ENCODE measurements at regions not wholly inside any gene's neighbourhood (a gene's known extent, or its start where the extent isn't known, plus 50 kb on each side); places are given as distances from the start of the nearest gene placed in this dataset.

DNA sequence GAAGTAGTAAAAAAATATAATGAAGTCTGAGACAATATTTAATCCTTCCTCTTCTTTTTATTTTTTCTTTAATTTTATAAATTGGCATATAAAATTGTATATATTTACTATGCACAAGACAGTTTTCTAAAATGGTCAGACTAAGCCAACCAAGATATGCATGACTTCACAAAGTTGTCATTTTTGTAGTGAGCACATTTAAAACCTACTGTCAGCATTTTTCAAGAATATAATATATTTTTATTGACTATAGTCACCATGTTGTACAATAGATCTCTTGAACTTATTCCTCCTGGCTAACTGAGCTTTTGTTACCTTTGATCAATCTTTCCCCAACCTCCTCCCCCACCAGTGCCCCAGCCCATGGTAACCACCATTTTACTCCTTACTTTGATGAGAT, 129.2 kb downstream of the ATP6V1G3 start:
- TF ChIP-seq, protein P1, sequence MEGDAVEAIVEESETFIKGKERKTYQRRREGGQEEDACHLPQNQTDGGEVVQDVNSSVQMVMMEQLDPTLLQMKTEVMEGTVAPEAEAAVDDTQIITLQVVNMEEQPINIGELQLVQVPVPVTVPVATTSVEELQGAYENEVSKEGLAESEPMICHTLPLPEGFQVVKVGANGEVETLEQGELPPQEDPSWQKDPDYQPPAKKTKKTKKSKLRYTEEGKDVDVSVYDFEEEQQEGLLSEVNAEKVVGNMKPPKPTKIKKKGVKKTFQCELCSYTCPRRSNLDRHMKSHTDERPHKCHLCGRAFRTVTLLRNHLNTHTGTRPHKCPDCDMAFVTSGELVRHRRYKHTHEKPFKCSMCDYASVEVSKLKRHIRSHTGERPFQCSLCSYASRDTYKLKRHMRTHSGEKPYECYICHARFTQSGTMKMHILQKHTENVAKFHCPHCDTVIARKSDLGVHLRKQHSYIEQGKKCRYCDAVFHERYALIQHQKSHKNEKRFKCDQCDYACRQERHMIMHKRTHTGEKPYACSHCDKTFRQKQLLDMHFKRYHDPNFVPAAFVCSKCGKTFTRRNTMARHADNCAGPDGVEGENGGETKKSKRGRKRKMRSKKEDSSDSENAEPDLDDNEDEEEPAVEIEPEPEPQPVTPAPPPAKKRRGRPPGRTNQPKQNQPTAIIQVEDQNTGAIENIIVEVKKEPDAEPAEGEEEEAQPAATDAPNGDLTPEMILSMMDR (IDR thresholded peaks at IDR 0.05) = no peak
- no peak for TF ChIP-seq SIN3A (IDR thresholded peaks at IDR 0.05; ENCODE audit: borderline replicate concordance, insufficient read depth, low read depth, low read length)
- TF ChIP-seq, protein P2, sequence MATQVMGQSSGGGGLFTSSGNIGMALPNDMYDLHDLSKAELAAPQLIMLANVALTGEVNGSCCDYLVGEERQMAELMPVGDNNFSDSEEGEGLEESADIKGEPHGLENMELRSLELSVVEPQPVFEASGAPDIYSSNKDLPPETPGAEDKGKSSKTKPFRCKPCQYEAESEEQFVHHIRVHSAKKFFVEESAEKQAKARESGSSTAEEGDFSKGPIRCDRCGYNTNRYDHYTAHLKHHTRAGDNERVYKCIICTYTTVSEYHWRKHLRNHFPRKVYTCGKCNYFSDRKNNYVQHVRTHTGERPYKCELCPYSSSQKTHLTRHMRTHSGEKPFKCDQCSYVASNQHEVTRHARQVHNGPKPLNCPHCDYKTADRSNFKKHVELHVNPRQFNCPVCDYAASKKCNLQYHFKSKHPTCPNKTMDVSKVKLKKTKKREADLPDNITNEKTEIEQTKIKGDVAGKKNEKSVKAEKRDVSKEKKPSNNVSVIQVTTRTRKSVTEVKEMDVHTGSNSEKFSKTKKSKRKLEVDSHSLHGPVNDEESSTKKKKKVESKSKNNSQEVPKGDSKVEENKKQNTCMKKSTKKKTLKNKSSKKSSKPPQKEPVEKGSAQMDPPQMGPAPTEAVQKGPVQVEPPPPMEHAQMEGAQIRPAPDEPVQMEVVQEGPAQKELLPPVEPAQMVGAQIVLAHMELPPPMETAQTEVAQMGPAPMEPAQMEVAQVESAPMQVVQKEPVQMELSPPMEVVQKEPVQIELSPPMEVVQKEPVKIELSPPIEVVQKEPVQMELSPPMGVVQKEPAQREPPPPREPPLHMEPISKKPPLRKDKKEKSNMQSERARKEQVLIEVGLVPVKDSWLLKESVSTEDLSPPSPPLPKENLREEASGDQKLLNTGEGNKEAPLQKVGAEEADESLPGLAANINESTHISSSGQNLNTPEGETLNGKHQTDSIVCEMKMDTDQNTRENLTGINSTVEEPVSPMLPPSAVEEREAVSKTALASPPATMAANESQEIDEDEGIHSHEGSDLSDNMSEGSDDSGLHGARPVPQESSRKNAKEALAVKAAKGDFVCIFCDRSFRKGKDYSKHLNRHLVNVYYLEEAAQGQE (IDR thresholded peaks at IDR 0.05; ENCODE audit: insufficient read depth in 1 of 2, low read depth in 2 of 2, low read length in 1 of 2) = no peak
